Fibroblast of lung (primary cell): ENCODE measurements at regions not wholly inside any gene's neighbourhood (a gene's known extent, or its start where the extent isn't known, plus 50 kb on each side); places are given as distances from the start of the nearest gene placed in this dataset.

Experiments used
- EZH2 ChIP-seq: IDR thresholded peaks from 2 replicates; pipeline ENCODE4 v1.5.1; 2012; ENCODE audit warnings: low read length, control low read depth, mild to moderate bottlenecking; ENCODE audit errors: missing control alignments
- TF ChIP-seq, protein P1 (sequence below), 2 donors: IDR thresholded peaks in 1 of 2; conservative IDR thresholded peaks in 1 of 2; 1 replicate in 1 of 2; 2 replicates in 1 of 2; pipeline ENCODE4 v1.5.1; 2011 to 2012; ENCODE audit warnings: low read length in 2 of 2, control low read depth in 1 of 2, inconsistent platforms in 1 of 2, low read depth in 1 of 2, mild to moderate bottlenecking in 1 of 2

DNA sequence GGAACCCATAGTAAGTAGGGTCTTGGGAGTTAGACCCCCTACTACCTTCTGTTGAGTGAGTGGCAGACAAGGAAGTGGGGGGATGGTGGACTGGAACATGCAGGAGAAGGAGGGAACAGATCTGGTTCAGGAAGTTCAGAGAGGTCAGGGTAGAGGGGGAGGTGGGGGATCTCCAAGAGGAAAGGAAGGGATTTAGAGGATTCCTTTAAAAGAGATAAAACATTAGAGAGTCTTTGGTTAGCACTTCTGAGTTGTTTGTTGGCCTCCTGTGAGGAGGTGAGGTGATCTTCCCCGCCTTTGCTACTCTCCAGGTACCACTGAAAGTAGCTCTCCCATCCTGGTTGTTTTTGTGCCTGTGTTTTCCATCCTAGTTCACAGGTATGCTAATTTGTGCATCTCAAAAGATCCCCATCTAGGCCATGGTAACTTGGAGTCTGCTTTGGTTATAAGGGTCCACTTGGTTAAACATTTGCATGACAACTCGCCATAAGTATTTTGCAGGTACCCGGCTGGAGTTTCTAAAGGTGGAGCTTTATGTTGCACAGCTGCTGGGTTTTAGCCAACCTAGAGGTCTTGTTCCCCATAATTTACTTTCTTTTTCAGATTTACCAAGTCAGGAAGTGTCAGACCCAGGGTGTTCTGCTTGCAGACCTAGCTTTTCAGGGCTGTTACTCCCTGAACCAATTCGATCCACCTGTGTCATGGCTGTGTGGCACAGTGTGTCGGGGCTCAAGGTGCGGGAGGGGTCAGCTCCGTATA lies 79.3 kb upstream of the SORL1 start:
- TF ChIP-seq, protein P1, sequence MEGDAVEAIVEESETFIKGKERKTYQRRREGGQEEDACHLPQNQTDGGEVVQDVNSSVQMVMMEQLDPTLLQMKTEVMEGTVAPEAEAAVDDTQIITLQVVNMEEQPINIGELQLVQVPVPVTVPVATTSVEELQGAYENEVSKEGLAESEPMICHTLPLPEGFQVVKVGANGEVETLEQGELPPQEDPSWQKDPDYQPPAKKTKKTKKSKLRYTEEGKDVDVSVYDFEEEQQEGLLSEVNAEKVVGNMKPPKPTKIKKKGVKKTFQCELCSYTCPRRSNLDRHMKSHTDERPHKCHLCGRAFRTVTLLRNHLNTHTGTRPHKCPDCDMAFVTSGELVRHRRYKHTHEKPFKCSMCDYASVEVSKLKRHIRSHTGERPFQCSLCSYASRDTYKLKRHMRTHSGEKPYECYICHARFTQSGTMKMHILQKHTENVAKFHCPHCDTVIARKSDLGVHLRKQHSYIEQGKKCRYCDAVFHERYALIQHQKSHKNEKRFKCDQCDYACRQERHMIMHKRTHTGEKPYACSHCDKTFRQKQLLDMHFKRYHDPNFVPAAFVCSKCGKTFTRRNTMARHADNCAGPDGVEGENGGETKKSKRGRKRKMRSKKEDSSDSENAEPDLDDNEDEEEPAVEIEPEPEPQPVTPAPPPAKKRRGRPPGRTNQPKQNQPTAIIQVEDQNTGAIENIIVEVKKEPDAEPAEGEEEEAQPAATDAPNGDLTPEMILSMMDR (conservative IDR thresholded peaks at IDR 0.05 in 1 of 2, IDR thresholded peaks at IDR 0.05 in 1 of 2; ENCODE audit: low read depth in 1 of 2, low read length in 2 of 2), result no peak
- no peak for TF ChIP-seq EZH2
